Kidney epithelial cell (primary cell): ENCODE measurements at regions not wholly inside any gene's neighbourhood (a gene's known extent, or its start where the extent isn't known, plus 50 kb on each side); places are given as distances from the start of the nearest gene placed in this dataset.

Experiments
- DNase-seq: peaks from one replicate; pipeline ENCODE4 v3.0.0-alpha.2; 2010; ENCODE audit warnings: low read depth
- H3K27me3 ChIP-seq: 2 replicates; pipeline ENCODE4 v1.6.0; 2011; ENCODE audit warnings: low read length; ENCODE audit not compliant: control insufficient read depth, insufficient read depth
- H3K36me3 ChIP-seq: 2 replicates; pipeline ENCODE4 v1.5.1; 2011; ENCODE audit warnings: low read length; ENCODE audit not compliant: control insufficient read depth, insufficient read depth
- H3K4me3 ChIP-seq: 2 replicates; pipeline ENCODE4 v1.5.1; 2011; ENCODE audit warnings: low read depth, mild to moderate bottlenecking, control low read depth, low read length
- TF ChIP-seq, protein P1 (sequence below): IDR thresholded peaks from 2 replicates; pipeline ENCODE4 v1.5.1; 2011; ENCODE audit warnings: mild to moderate bottlenecking, moderate library complexity, low read length, control low read depth, inconsistent platforms; ENCODE audit not compliant: insufficient read depth, poor library complexity, severe bottlenecking

DNA sequence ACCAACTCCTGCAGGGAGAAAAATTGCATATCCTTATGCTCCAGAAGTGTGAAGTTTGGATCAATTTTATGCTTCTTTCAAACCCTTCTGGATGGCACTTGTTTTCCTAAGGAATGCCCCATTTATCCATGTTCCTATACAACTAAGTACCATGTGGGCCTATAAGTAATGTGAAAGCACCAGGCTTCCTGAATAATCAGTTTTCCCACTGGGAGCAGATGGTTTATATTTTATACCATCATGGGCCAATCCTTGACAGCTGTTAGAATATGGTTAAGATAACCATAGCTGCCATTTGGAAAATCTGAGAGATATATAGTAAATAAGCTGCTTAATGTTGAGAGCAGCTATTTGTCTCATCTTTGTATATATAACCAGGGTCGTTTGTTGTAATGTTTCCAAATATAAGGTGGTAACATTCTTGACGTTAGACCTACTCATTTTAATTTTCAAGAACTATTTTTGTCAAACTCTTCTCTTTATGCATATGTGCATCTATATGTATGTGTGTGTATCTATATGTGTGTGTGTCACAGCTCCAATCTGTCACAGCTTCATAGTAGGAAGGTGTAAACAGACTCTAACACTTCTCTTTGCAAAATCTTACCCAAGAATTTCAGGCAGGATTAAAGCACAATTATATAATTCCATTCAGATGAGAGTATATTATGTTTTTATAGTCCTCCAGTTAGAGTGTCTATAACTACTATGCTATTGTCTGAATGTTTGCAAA lies 458.7 kb upstream of the GCFC2 start:
- no peaks in the 10 kb centered on the region for H3K36me3 ChIP-seq
- DNase-seq, result no peak
- TF ChIP-seq, protein P1, sequence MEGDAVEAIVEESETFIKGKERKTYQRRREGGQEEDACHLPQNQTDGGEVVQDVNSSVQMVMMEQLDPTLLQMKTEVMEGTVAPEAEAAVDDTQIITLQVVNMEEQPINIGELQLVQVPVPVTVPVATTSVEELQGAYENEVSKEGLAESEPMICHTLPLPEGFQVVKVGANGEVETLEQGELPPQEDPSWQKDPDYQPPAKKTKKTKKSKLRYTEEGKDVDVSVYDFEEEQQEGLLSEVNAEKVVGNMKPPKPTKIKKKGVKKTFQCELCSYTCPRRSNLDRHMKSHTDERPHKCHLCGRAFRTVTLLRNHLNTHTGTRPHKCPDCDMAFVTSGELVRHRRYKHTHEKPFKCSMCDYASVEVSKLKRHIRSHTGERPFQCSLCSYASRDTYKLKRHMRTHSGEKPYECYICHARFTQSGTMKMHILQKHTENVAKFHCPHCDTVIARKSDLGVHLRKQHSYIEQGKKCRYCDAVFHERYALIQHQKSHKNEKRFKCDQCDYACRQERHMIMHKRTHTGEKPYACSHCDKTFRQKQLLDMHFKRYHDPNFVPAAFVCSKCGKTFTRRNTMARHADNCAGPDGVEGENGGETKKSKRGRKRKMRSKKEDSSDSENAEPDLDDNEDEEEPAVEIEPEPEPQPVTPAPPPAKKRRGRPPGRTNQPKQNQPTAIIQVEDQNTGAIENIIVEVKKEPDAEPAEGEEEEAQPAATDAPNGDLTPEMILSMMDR, result no peak
- no peak overlapping the region for H3K4me3 ChIP-seq
- H3K27me3 ChIP-seq, result no peaks in the 10 kb centered on the region

DNA sequence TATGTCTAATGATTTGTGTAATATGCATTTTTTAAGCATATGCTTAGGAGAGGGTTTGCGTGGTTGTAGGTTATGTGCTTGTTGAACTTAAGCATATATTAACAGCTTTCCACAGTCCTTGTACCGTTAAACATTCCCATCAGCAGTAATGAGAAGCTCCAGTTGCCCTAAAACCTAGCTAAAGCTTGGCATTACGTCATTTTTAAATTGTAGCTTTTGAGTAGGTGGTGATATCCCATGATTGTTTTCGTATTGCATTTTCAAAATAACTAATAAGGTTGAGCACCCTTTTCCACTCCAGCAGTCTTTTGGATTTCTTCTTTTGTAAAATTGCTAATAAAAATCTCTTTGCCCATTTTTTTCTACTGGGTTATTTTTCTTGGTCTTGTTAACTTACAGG lies 453.1 kb upstream of the GCFC2 start:
- Histone ChIP-seq H3K36me3 (no peaks in the 10 kb centered on the region), H3K4me3 (no peak overlapping the region), H3K27me3 (no peaks in the 10 kb centered on the region)
- TF ChIP-seq, protein P1, result no peak
- no peak for DNase-seq

DNA sequence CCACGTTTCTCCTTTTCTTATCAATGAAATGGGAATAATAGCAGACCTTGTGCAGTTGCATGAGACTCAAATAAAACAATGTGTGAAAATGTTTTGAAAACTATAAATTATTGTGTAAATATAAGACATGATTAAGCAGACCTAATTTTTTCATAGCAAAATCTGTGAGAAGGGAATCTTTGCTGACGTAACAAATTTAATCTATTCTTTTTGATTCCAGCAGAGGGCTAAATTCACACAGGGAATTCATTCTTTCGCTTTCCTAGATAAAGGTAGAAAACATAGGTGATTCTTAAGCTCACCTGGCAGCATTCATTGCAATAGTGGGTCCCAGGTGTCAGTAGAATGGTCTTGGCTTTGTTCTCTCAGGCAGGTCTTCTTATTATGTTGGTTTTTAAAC lies 450.0 kb upstream of the GCFC2 start:
- Histone ChIP-seq H3K4me3 (no peak overlapping the region), H3K36me3 (no peaks in the 10 kb centered on the region), H3K27me3 (no peaks in the 10 kb centered on the region)
- DNase-seq, result no peak
- TF ChIP-seq, protein P1, result no peak

DNA sequence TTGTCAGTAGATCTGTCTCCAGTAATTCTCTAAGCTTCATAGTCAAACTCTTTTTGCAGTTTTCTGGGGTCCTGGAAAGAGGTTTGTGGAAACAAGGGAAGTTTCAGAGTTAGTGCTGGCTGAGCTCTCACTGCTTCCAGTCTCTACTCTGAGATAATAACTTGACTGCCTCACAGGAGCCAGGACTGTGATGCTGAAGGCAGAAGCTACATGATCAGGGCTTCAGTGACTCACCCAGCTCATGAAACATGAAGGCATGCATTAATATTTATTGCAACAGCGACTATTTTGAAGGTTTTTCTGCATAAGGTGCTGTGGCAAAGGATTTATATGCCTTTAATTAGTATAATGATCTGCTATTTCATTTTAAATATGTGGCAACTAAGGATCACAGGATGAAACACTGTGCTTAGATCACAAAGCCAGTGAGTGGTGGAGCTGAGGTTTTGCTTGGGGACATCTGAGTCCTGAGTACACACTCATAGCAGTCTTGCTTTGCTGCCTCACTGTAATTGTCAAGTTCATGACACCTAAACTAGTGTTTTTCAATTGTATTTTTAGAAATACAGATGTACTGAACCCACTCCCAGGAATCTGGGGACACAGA lies 448.4 kb upstream of the GCFC2 start:
- Histone ChIP-seq H3K27me3 (no peaks in the 10 kb centered on the region), H3K4me3 (no peak overlapping the region), H3K36me3 (no peaks in the 10 kb centered on the region)
- no peak for DNase-seq
- TF ChIP-seq, protein P1, result no peak

DNA sequence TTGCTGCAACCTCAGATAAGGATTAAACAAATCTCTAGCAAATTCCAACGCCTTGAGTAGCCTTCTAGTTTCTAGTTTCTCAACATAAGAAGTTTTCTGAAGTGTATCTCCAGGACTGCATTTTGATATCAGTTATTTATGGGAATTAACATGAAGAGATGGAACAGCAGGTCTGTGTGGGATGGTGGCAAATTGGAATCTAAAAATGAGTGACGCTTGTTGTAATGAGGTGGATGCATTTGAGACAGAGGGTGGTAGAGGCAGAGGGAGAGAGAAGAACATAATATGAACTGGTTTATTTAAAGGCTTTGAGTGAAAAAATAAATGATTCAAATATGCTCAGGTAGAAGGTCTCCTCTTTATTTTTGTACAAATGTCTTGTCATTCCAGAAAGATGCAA lies 446.8 kb upstream of the GCFC2 start:
- H3K4me3 ChIP-seq, result no peak overlapping the region
- TF ChIP-seq, protein P1, result no peak
- no peak for DNase-seq
- no peaks in the 10 kb centered on the region for H3K27me3 ChIP-seq
- no peaks in the 10 kb centered on the region for H3K36me3 ChIP-seq

DNA sequence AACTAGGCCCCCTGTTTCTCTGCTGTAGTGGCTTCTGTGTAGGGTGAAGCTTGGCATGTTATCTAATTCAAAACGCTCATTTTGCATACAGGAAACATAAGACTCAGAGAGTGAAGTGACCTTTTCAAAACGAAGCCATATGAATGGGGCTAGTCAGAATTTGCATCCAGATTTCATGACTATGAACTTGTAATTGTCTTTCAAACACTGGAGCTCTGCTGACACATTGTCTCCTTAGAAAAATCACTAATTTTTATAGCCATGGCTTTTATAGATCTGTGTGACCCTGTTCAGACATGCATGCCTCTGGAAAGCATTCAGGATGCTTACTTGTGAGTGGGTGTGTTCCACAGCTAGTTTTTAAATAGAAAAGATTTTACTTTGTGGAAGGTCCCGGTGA lies 444.3 kb upstream of the GCFC2 start:
- Histone ChIP-seq H3K4me3 (no peak overlapping the region), H3K36me3 (no peaks in the 10 kb centered on the region), H3K27me3 (no peaks in the 10 kb centered on the region)
- TF ChIP-seq, protein P1, result no peak
- DNase-seq, result no peak
